Activated T-helper 1 cell treated with Interleukin-2 at 50 U/mL for 16 hours (primary cell): ENCODE measurements at regions not wholly inside any gene's neighbourhood (a gene's known extent, or its start where the extent isn't known, plus 50 kb on each side); places are given as distances from the start of the nearest gene placed in this dataset.

ENCODE experiments used
- DNase-seq: peaks from one replicate; pipeline ENCODE4 v3.0.0-alpha.2; 2020; ENCODE audit warnings: low read depth

GRCh38 chr1:208785629-208786028, 541.4 kb upstream of the PLXNA2 start:
- no peak for DNase-seq

DNA sequence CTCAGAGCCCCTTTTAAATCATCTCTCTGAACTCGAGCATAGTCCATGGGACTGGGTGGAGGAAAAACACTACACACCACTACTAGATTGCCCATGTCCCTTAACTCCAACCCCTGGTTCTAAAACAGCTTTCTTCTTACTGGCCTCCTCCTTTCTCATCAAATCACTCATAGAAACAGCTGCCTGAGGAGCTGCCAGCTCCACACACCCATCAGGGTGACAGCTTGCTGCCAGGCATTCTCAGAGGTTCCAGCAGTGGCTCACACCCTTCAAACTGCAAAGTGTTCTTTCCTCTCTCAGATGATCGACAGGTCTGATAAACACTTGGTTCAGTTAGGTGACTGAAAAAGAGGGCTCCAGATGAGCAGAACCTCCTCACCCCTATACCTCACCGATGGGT, 543.0 kb upstream of the PLXNA2 start:
- DNase-seq = no peak

DNA sequence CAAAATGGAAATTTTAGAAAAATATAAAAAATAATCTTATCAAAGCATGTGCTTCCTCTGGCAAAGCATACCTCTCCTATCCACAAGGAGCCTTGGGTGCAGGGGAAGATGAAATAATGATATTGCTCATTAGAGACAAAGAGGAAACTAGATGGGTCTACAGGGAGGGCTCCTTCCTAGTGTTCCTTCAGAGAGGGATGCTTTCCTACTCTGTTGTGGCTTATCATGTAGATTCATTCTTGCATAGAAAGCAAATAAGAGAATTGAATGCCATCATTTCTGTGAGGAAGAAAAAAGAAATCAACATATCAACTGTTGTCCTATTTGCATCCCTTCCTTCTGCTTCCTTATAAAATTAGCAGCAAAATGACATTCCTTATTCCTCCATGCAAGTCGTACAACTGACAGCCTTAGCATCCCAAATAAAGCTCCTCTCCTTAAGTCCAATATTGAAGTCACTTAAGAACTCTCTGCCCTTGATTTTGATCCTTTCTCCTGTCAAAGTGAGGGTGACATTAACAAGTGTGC, 543.9 kb upstream of the PLXNA2 start:
- no peak for DNase-seq

DNA sequence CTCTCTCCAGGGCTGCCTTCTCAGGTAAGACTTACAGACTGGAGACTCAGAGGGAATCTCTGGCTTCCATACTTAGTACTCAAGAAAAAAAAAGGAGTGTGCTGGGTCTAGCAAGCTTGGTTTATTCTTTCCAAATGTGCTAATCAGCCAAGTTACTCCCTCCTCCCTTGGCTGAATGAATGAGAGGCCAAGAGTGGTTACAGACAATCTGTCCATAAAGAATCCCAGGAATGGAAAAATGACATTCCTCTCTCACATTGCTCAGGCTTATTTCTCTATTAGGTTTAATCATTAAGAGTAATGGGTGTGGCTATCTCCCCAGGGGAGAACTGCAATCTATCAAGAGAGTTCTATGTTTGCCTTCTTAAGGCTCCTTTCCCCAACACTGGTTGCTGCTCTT, 547.3 kb upstream of the PLXNA2 start:
- no peak for DNase-seq

DNA sequence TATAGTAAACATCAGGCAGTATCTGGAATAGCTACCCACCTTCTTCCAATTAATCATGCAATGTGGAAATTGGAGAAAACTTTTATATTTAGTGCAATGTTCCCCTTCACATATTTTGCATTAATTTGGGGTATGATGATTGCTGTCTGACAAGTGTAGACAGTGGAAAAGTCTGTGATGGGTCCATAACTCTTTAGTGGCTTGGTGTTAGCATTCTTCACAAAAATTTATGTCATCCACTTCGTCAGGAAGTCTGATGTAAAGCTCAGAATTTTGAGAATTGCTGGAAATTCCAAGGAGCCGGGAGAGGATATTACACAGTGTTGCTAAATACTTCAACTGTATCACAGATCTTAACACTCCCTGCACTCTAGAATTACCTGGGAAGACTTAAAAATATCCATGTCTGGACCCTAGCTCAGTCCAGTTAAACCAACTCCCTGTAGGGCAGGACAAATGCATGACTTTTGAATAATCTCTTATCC, 549.7 kb upstream of the PLXNA2 start:
- DNase-seq = no peak

- DNase-seq = no peak
Measured at GRCh38 chr1:208799186-208799585, 555.0 kb upstream of the PLXNA2 start.

DNA sequence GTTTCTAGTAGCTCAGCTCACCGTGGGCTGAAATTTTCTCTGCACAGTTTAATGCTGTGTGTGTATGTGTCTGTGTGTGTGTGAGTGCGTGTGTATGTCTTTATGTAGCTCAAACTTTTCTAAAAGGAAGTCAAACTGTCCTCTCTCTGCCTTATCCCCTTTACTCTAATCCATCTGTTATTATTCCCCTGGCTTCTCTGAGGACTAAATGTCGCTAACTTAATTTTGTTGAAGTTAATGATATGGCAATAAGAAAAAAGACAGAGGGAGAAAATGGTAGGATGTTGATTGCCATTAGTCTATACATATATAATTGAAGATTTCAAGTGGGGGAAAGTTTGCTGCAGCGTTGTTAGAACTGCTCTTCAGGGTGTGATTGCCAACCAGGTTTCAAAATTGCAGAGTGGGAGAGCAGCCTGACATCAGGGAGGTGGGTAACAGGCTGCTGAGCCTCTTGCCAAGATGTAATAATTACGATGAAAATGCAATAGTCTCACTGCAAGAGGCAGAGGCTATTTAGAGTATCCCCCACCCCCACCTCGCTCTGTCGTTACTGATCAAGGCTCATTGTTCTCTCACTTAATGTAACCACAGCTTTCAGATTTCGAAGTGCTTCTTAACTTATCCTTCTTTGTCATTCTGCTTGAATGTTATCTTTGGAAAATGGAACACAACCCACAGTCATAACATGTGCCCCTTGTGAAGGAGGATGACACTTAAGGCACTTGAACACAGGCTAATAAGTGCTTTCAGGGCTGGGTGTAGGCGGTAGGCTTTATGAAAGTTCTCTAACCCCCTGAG, 559.0 kb upstream of the PLXNA2 start:
- DNase-seq = no peak

DNA sequence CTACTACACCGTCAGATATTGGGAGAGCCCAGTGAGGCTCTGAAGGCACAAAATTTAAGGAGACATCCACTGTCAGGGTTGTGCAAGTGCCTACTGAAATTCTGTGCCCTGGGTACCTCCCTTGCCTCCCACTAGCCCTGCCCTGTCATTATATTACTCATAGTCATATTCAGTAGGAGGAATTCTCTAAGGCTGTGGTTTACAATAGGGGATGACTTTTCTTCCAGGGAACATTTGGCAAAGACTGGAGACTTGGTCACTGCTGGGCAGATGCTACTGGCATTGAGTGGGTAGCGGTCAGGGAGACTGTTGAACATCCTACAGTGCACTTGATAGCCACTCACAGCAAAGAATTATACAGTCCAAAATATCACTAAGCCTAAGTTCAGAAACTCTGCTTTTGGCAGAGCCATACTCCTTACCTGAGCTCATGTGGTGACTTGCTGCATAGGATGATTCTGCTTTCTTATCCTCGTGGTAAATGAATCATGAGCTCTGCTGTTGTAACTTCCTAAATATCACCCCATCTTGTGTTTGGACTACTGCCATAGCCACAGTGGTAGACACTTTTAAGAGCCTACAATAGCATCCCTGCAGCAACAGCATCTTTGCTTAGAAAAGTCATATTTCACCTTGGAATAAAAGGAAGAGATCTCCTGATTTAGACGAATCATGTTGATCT, 563.4 kb upstream of the PLXNA2 start:
- no peak for DNase-seq

DNA sequence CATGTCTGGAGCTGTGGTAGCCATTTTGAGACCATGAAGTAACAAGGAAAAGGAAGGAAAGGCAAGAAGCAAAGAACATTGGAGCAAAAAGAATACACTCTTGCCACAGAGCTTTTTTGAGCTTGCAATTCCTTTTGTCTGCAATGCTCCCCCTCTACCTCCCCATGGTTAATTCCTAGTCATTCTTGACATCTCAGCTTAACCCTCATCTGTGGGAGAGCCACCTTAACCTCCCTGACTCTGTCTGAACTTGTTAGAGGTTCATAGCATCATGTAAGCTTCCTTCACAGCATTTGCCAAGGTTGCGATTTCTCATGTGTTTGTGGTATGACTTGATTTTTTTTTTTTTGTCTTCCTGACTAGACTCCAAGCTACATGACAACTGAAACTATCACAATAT, 564.1 kb upstream of the PLXNA2 start:
- no peak for DNase-seq

- DNase-seq = no peak
Measured at GRCh38 chr1:208809876-208810275, 565.7 kb upstream of the PLXNA2 start.

- DNase-seq = no peak
Measured at GRCh38 chr1:208818770-208819445, 574.7 kb upstream of the PLXNA2 start.

GRCh38 chr1:208820580-208821212, 576.5 kb upstream of the PLXNA2 start:
- DNase-seq = no peak

- DNase-seq = no peak
Measured at GRCh38 chr1:208821939-208822338, 577.8 kb upstream of the PLXNA2 start.

- no peak for DNase-seq
Measured at GRCh38 chr1:208825300-208825699, 581.1 kb upstream of the PLXNA2 start.

DNA sequence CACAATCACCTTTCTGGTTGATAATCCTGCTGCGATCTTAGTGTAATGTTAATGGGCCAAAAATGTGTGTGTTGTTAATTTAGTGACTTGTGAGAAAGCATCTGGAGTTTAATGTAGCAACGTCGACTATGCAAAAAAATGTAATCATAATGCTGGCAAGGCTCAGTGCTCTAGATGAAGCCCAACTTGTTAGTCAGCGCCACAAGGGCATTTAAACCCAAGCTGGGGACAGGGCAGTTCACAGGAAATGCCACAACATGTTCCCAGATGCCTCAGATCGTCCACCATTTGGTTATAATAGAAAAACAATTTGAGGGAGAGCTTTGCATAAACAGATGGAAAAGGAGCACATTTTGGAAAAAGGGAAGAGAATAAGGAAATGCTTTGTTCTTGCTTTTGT, 585.4 kb upstream of the PLXNA2 start:
- DNase-seq = no peak

DNA sequence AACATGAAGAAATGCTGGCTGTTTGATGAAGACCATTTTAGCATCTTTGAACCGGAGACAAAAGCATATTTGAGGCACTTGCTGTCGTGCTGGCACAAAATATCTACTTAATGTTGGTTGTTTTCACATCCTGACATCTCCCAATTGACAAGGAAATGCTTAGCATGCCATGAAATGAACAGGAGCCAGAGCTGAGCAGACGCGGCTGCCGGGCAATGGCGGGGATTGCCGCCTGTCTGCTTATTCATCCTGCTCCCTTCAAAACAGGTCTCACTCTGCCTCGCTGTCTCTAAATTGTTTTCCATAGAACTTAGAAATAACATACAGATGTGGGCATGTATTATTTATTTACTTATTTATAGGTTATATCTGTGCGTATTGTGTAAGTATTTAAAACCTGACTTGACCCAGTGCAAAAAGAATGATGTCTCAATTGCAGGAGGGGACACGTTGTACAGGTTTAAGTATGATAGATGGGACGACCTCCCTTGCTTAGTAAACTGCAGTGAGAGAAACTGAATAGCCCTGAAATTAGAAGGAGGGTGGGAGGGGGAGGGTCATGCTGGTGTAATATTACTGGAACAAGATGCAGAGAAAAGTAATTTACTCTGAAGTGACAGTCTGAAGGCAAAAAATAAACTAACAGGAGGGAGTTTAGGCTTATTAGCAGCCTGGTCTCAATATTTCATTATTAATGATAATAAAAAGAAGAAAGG, 590.4 kb upstream of the PLXNA2 start:
- no peak for DNase-seq

DNA sequence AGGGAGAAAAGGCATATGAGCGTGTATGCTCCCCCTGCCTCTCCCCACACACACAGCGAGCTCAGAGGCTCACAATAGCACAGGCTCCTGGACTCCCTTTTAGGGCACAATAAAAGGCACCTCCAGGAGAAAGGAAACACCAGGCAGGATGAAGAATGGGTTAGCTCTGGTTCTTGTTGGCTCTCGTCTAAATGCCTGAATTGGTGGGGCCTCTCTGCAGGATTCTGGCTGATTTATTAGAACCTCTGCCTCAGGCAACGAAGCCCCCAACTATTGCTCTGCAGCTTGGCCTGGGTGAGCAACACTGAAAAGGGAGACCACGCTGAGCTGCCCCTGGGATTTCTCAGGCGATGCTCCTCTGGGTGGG, 590.9 kb upstream of the PLXNA2 start:
- no peak for DNase-seq

GRCh38 chr1:208835781-208836180, 591.6 kb upstream of the PLXNA2 start:
- DNase-seq = no peak

GRCh38 chr1:208837242-208837641, 593.1 kb upstream of the PLXNA2 start:
- DNase-seq = no peak

DNA sequence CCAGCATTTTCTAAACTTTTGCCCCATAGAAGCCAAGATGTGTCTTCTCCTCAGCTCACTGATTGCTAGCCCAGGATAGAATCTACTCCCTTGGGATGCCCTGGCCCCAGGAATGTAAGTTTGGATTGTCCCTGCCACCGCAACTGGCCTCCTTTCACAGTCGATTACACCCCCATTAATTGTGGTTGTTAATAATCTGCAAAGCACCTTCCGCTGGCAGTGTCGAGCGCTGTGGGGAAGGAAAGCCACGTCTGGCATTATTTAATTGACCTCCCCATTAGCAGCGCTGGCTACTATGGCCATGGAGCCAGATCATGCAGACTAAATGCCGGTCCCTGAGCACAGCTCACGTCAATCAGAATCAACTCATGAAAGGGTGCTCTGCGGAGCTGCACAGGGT, 597.3 kb upstream of the PLXNA2 start:
- DNase-seq = no peak

DNA sequence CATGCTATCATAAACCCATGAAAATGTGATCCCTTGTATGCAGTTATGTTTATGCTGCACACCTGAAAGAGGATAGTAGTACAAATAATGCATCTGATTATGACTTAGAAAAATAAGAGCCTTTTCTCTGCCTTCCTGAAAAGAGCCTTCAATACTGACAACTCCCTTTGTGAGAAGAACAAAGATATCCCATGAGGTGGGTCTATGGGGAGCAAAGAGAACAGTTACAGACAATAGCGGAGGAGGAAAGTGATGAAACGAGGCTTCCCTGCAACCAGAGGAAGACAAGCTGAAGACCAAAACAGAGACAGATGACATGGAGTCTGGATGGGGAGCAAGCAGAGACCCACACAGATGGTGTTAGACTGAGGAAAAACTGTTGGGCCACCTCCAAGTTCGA, 598.3 kb upstream of the PLXNA2 start:
- DNase-seq = no peak

- DNase-seq = no peak
Measured at GRCh38 chr1:208844158-208844557, 600.0 kb upstream of the PLXNA2 start.
